CD4-positive, alpha-beta T cell treated with Interferon gamma for 1 hour (primary cell): ENCODE measurements at regions not wholly inside any gene's neighbourhood (a gene's known extent, or its start where the extent isn't known, plus 50 kb on each side); places are given as distances from the start of the nearest gene placed in this dataset.

Source experiments
- DNase-seq: peaks from one replicate; pipeline ENCODE4 v3.0.0-alpha.2; 2020

DNA sequence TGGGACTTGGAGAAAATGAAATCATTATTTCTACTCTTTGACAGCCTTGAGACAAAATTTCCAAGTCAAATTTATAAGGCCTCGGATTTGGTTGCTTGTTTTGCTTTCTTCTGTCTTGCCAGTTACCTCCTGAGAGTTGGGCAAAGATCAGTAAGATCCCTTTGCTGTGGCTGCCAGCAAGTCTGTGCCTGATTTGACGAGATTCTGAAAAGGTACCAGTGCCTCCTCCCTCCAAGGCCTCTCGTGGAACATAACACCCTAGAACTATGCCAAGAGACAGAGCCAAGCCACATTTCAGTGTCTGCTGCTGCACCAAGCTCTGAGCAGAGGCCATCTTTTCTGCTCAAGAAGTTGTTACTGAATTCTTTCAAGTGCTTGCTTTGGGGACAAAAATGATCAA, 61.0 kb downstream of the GTPBP8 start:
- DNase-seq: no peak

DNA sequence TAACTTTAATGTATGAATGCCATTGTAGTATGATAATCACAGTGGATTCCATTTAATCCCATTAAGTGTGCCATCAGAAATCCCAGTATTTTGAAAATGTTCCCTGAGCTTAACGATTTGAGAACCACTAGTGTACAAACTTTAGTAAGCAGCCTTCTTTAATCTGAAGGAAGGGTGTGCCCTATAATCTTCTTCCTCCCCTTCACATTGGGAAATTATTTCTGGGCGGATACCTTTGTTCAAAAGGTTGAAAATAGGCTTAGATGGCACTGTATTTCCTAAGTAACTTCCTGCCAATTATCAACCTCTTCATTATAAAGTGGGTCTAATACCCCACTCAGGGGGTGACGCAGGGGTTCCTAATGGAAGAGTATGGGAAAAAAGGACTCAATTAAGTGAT, 62.4 kb downstream of the GTPBP8 start:
- no peak for DNase-seq

- no peak for DNase-seq
Observed at GRCh38 chr3:113054552-113054951, 63.8 kb downstream of the GTPBP8 start.

DNA sequence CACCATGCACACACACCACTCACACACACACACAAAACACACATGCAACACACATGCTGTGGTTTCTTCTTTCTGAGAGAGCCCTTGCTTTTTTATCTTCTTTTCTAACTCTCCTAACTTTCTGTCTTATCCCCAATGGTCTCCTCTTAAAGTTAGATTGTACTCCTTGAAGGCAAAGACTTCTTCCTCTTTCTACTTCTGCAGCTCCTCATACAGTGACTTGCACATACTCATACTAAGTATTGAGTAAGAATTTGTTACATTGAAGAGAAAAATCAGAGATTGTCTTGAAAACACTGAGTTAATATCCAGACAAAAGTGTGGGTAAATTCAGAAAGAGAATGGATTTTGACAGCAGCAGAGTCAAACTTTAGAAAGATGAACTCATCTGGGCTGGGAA, 64.4 kb downstream of the GTPBP8 start:
- no peak for DNase-seq

- no peak for DNase-seq
Observed at GRCh38 chr3:113055961-113056360, 65.2 kb downstream of the GTPBP8 start.

- DNase-seq: no peak
Observed at GRCh38 chr3:113057117-113057516, 66.3 kb downstream of the GTPBP8 start.

GRCh38 chr3:113058188-113058587, 67.4 kb downstream of the GTPBP8 start:
- no peak for DNase-seq

DNA sequence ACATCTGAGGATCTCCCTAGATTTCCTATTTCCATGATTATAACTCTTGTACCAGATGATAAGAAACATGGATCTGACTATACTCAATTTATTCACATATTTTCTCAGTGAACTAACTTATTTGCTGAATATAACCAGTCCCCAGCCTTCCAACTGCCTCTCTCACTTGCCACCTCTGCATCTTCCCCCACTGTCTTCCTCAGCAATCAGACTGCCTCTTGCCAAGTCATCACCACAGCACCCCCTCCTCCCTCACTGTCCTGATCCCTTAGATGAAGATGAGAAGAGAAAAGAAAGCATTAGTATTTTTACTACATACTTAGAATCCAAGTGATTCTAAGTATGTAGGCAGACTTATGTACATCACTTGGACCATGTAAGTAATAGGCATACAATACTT, 71.9 kb downstream of the GTPBP8 start:
- no peak for DNase-seq

DNA sequence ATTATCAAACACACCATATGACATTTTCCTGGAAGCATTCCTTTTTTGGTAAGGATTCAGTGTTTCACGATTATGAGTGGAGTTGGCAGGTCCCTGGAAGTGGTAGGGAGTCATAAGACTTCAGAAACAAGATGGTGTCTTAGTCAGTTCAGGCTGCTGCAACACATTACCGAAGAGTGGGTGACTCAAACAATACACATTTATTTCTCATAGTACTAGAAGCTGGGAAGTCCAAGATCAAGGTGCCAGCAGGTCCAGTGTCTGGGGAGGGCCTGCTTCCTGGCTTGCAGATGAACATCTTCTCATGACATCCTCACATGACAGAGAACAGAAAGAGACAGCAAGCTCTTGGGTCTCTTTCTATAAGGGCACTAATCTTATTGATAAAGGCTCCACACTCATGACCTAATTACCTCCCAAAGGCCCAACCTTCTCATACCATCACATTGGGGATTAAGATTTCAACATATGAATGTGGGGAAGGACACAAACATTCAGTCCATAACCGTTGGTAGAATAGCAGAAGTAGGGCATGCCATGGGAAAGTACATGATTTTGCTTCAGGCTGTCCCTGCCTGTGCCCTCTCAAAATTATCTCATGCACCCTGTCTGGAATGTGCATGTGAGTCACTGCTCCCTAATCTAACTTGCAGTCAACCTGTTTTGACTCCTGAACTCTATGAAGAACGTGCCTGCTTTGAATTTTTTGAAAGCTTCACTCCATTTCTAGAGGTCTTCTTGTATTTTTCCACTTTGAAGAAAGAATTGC, 72.5 kb downstream of the GTPBP8 start:
- no peak for DNase-seq

GRCh38 chr3:113064183-113064582, 73.4 kb downstream of the GTPBP8 start:
- no peak for DNase-seq

- DNase-seq: no peak
Observed at GRCh38 chr3:113065336-113065735, 74.6 kb downstream of the GTPBP8 start.

GRCh38 chr3:113070072-113070640, 79.4 kb downstream of the GTPBP8 start:
- no peak for DNase-seq

DNA sequence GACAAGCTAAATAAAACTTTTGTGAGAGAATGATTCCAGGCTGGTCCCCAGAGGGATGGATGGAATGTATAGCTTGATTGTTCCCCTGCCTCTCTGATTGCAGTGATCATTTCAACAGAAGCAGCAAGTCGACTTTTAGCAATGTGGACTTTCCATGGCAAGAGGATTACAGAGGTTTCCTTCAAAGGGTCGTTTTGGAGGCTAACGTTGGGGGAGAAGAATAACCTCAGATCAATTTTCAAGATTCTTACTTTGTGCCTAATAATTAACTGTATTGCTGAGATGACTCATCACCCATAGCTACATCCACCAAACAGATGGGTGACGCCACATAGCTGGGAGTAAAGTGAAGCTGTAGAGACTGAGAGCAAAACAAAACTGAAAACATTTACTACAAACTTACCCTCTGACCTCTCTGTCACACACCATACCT, 79.9 kb downstream of the GTPBP8 start:
- DNase-seq: no peak

DNA sequence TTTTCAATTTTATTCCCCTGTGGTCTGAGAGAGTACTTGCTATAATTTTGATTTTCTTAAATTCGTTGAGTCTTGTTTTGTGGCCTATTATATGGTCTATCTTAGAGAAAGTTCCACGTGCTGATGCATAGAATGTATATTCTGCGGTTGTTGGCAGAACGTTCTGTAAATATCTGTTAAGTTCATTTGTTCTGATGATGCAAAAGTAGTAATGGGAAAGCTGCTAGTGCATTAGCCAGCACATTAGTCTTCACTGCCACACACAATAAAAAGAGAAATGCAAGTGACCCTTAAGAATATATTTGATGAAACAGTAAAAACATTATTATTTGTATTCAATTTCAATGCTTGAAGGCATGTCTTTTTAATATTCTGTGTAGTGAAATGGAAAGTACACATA, 84.8 kb downstream of the GTPBP8 start:
- DNase-seq: no peak

DNA sequence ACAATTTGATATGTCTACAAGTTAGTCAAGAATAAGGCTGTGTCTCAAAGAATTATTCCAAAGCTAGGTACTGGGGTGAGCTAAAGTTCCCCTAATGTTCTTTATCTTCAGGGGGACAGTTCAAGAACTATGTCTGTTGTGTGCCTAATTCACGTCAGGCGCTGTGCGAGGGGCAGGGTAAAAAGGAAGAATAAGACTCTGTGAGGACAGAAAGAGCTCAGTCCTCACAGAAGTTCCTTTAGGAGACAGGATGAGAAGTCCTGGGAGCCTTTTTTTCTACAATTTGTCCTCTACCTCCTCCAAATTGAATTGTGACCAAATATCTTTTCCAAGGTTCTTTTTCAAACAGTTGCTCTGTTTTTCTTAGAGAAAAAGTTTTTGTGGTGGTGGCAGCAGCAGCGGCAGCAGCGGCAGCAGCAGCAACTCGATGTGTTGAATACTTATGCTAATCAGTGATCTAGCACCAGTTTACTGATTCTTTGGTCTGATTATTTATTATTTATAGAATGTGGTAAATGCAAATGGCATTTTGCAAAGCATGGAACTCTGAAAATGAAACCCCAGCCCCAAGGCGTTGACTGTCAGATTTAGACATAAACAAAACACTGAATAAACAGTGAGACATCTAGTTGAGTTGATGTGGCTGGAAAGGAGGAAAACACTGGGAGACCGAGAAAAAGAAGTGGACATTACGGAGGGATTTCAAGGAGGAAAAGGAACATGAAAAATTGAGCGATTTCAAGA, 88.6 kb downstream of the GTPBP8 start:
- no peak for DNase-seq

DNA sequence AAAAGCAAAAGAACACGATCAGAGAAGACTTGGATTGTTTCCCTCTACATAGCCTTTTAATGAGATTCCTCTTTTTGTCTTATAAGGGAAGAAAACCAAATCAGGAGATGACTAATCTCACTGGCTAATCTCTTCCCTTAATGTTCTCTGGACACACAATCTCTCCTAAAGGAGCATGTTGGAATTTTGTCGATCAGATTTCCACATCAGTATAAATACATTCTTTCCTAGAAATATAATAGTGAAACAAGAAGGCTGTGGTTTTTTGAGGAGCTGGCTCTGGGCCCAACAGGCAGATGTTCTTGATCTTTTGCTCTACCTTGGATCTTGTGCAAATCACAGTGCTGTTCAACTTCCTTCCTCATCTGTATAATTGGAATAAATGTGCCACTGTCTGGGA, 94.0 kb downstream of the GTPBP8 start:
- DNase-seq: no peak

DNA sequence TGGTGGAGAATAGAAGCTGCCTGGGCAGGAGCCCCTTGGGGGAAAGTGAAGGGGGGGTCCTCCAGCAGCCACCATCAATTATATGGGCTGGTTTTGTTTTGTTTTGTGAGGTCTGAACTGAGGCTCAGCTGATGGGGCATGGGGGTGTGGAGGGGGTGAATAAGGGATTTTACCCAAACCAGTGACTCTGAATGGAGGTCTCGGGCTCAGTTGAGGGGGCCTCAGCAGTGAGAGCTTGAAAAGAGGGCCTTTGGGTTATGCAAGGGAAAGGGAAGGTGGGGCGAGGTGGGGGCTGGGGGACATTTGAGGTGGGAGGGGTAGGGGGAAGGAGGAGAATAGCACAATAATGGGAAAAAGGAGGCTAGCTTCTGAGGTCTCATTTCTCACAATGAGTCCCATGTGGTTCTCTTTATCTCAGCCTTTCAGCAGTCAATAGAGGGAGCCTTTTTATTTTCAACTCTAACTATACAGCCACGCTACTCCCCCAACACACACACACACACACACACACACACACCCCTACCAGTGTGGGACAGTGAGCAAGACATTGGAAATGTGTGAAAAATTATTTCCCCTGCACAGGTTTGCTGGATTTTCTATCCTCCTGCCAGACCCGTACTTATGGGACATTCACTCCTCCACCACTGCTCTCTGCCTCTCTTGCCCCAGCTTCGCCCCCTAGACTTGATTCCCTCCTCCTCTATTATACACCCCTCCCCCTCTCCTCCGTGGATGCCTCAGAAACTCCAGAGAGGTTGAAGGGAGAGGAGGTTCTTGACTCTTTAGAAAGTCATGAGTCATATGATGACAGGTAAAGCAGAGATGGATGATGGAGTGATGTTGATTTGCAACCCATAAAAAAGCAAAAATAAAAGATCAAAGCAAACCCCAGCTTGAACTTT, 96.0 kb downstream of the GTPBP8 start:
- DNase-seq: no peak

- no peak for DNase-seq
Observed at GRCh38 chr3:113088616-113089015, 97.8 kb downstream of the GTPBP8 start.

DNA sequence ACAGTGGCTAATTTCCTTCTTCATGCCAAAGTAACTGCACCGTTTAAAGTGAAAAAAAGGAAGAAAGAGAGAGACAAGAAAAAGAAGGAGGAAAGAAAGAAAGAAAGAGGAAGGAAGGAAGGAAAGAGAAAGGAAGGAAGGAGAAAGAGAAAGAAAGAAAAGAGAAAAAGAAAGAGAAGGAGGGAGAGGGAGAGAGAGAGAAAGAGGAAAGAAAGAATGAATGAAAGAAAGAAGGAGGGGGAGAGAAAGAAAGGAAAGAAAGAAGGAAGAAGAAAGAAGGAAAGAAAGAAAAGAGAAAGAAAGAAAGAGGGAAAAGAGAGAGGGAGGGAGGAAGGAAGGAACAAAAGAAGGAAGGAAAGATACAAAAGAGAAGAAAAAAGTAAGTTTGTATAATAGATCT, 100.6 kb downstream of the GTPBP8 start:
- no peak for DNase-seq

DNA sequence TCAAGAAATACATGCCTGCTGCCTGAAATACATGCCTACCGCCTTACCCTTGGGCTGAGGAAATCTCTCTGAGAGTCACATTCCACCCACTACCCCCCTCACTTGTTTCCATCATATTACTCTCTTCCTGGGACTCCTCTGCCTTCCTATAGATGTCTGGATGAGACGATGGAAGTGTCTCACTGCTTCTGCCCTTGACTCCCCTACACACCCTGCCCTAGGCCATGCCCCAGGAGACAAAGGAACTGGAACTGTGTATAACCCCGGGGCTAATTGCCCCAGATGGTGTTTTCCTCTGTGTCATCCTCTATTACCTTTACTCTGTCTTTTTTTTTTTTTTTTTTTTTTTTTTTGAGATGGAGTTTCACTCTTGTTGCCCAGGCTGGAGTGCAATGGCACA, 102.0 kb downstream of the GTPBP8 start:
- DNase-seq: no peak

- no peak for DNase-seq
Observed at GRCh38 chr3:113094337-113095221, 103.8 kb downstream of the GTPBP8 start.
